Activated naive CD4-positive, alpha-beta T cell treated with anti-CD3 and anti-CD28 coated beads, Interleukin-2, amount 50 U/mL, for 72 hours (primary cell): ENCODE measurements at regions not wholly inside any gene's neighbourhood (a gene's known extent, or its start where the extent isn't known, plus 50 kb on each side); places are given as distances from the start of the nearest gene placed in this dataset.

Experiments used
- ATAC-seq, 2 donors: fragments of 150-1000 bp; cut with Tn5 transposase; 2 replicates each; pipeline ENCODE4 v1.10.0; 2021; ENCODE audit warnings: mild to moderate bottlenecking in 2 of 2, moderate library complexity in 2 of 2
- DNase-seq, 2 donors: peaks; one replicate each; pipeline ENCODE4 v3.0.0; 2021 to 2022; ENCODE audit warnings: low spot score in 2 of 2
- H3K27ac Mint-ChIP-seq, 2 donors: one replicate each; pipeline ENCODE4 v1.8.0; 2022; ENCODE audit warnings: mild to moderate bottlenecking in 2 of 2, mixed read lengths in 2 of 2
- H3K36me3 Mint-ChIP-seq, 2 donors: one replicate each; pipeline ENCODE4 v1.8.0; 2022; ENCODE audit warnings: mixed read lengths in 2 of 2
- H3K9me3 Mint-ChIP-seq, 2 donors: one replicate each; pipeline ENCODE4 v1.8.0; 2022; ENCODE audit warnings: mixed read lengths in 2 of 2

DNA sequence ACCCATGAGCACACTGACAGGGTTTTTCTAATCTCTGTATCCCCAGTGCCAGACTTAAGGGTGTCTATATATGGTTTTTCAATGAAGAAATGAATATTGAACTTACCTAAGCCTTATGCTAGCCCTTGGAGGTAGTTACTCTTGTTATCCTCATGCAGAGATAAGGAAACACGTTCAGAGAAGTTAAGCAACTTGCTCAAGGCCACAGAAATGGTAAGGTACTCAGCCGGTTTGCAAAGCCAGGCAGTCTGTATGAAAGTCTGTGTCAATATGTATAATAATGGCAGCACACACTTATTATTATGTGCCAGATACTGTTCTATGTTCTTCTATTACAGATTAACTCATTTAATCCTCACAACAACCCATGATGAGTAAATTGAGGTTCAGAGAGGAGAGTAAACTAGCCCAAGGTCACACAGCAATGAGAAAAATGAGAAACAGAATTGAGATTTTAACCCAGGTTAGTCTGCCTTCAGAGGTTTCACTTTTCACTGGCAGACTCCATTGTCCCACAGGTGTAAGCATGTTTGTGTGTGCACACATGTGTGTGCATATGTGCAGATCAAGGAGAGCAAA, 54.6 kb upstream of the CSF3R start:
- Mint-ChIP-seq H3K27ac (no peak overlapping the region), H3K9me3 (peaks cover 0 to 3% of the 10 kb centered on the region in 2 donors), H3K36me3 (no peaks in the 10 kb centered on the region)
- no peak for DNase-seq
- ATAC-seq, result no peak

DNA sequence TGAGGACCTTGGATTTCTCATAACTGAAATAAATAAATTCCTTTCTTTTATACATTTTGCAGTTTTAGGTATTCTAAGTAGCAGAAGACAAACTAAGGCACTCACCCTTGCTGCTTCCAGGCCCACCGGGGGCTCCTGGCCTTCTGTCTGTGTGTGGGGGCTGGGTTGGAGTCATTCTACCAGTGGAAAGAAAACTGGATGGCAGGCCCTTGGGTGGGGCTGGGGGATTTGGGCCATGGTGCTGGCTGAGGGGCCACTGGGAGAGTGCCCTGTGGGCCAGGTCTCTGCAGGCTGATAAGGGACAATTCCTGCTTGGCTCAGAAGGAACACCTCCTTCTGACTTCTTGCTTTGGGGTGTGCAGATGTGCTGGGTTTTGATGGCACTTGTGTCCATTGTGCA, 54.0 kb upstream of the CSF3R start:
- Mint-ChIP-seq H3K9me3 (peaks cover 0 to 3% of the 10 kb centered on the region in 2 donors), H3K36me3 (no peaks in the 10 kb centered on the region), H3K27ac (no peak overlapping the region)
- no peak for ATAC-seq
- no peak for DNase-seq

DNA sequence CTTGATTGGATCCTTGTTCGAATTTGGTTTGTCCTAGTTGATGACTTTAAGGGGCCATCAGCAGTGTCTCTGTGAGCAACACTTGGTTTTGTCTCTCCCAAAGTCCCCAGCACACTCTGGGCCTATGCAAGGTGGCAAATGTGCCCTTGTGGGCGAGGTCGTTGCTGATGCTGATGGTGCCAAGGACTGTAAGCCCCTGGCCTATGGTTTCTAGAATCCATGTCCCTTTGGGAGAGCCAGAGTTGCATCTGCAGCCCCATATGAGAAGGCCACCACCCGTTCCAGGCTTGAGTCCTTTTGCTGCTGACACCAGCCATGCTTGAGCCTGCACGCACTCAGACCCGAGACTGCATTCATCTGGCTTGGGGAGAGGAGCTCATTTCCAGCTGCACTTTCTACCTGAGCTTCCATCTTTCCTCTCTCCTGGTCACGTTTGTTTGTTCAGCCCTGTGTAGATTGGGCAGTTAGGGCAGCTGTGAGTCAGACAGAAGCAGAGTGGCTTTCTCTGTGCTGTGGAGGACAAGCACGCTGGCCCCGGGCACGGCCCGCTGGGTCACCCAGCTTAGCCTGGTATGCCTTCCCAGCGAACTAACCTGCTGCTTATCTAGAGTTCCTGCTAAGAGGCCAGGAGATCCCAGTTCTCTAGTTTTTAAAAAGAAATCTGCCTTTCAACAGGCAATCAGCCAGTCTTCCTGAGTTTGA, 52.1 kb upstream of the CSF3R start:
- Mint-ChIP-seq H3K9me3 (peaks cover 0 to 3% of the 10 kb centered on the region in 2 donors), H3K27ac (peak overlapping the region in 1 of 2 donors; percentile 9), H3K36me3 (no peaks in the 10 kb centered on the region)
- DNase-seq, result no peak
- no peak for ATAC-seq

DNA sequence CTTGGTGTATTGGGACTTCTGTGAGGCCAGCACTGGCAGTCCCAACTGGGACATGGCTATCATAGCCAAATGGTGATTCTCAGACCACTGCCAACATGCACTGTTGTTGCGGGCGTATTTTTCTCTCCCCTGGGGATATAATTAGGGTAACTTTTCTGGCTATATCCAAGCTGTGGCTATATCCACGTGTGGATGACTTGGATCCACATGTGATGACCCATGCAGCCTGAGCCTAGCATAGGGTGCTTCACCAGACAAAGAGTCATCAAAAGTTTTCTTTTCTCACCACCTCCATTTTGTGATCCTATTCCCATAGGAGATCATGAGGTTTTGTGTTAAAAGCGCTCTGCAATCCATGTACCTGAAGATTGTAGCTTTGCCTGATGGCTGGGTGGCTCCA, 51.2 kb upstream of the CSF3R start:
- peaks cover 0 to 3% of the 10 kb centered on the region in 2 donors for H3K9me3 Mint-ChIP-seq
- ATAC-seq, result no peak
- no peaks in the 10 kb centered on the region for H3K36me3 Mint-ChIP-seq

DNA sequence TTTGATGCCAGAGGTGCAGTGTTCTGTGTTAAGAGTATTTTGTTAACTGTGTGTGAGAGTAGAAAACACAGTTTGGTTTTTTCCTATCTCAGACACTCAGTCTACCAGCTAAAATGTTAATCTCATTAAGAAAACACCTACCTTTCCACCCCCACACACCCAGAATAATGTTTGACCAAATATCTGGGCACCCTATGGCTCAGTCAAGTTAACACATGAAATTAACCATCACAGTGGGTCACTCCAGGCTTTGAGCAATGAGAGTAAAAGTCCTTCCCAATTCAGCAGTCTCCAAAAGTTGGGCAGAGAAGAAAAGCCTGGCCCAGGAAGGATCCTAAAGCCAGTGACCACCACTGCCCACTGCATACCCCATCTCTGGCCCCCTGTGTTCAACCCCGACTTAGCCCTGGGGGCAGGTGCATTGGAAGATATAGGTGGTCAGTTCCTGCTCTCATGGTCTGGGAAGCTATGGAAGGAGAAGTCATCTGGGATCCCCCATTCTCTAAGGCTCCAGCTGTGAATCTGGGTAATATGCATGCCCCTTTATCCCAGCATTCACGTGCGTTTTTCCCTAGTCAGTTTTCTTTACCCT, 50.2 kb upstream of the CSF3R start:
- H3K27ac Mint-ChIP-seq, result no peak overlapping the region
- no peak for ATAC-seq
- H3K9me3 Mint-ChIP-seq, result peaks cover 0 to 3% of the 10 kb centered on the region in 2 donors
- no peaks in the 10 kb centered on the region for H3K36me3 Mint-ChIP-seq
- DNase-seq, result no peak

More for the DNA sequence above, 51.2 kb upstream of the CSF3R start:
- H3K27ac Mint-ChIP-seq, result no peak overlapping the region
- no peak for DNase-seq
